ENCODE measurements at regions not wholly inside any gene's neighbourhood (a gene's known extent, or its start where the extent isn't known, plus 50 kb on each side); places are given as distances from the start of the nearest gene placed in this dataset.

DNA sequence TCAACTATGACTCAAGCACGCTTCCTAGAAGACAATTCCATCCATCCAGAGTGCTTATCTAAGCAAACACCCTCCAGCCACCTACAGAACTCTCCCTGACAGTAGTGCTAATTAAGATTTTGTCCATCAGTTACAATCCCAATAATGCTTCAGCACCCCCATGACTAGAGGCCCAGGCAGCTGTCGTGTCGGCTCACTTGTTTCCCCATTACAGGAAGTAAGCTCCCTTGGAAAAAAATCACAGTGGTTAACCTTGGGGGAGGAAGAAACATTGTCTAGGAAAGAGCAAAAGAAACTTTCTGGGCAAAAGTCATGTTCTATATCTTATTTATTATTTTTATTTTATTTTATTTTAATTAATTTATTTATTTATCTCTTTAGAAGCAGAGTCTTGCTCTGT, 108.8 kb upstream of the LPAR1 start:
- no peak overlapping the region for H3K27ac ChIP-seq (ENCODE audit: low read depth in 1 of 2, low read length in 2 of 2)
- TF ChIP-seq ATF3 (IDR thresholded peaks at IDR 0.05) = no peak
- TF ChIP-seq RAD21 (IDR thresholded peaks at IDR 0.05) = no peak
- no peak for TF ChIP-seq GABPA (IDR thresholded peaks at IDR 0.05 in 1 of 2, conservative IDR thresholded peaks at IDR 0.05 in 1 of 2)
- TF ChIP-seq EGR1 (IDR thresholded peaks at IDR 0.05; ENCODE audit: low read depth in 2 of 2) = no peak
- no peak for TF ChIP-seq ZBTB33 (IDR thresholded peaks at IDR 0.05)
- TF ChIP-seq JUND (IDR thresholded peaks at IDR 0.05) = no peak
- no peak for TF ChIP-seq NR2F2 (IDR thresholded peaks at IDR 0.05)
- TF ChIP-seq, protein P1, sequence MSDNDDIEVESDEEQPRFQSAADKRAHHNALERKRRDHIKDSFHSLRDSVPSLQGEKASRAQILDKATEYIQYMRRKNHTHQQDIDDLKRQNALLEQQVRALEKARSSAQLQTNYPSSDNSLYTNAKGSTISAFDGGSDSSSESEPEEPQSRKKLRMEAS (IDR thresholded peaks at IDR 0.05) = no peak
- H3K27me3 ChIP-seq (ENCODE audit: control insufficient read depth in 4 of 4, insufficient read depth in 4 of 4, low read length in 3 of 4) = no peaks in the 10 kb centered on the region
- no peaks in the 10 kb centered on the region for H3K4me1 ChIP-seq (ENCODE audit: control insufficient read depth in 4 of 4, insufficient read depth in 4 of 4, low read length in 3 of 4)
- 83% methylated on average over 3 of the region's 3 CpGs for WGBS
- H3K36me3 ChIP-seq (ENCODE audit: control insufficient read depth in 4 of 4, insufficient read depth in 3 of 4, low read depth in 1 of 4, low read length in 3 of 4) = no peaks in the 10 kb centered on the region
- H3K9ac ChIP-seq (ENCODE audit: low read depth in 1 of 2, low read length in 2 of 2) = no peak overlapping the region
- no peak for DNase-seq (ENCODE audit: low spot score)
- peaks cover 0 to 1% (median 0%) of the 10 kb centered on the region in 4 donors for H3K9me3 ChIP-seq (ENCODE audit: control insufficient read depth in 4 of 4, low read length in 3 of 4)
- H3K4me3 ChIP-seq (ENCODE audit: low read depth in 1 of 3, low read length in 3 of 3) = no peak overlapping the region

DNA sequence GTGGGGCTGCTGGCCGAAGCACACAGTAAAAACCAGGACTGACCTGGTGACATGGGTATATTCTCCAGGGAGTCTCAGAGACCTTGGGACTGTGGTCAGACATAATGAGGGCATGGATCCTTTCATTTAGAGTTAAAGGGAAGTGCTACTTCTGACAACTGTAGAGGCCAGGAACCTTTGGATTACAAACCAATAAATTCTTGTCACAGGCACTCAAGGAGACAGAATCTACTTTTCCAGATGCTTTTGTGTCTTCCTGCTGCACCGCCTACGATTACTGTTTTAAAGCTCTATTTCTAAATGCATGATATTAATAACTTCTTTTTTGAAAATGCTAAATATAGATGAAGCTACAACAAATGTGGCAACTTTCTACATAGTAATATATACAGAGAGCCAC, 106.5 kb upstream of the LPAR1 start:
- H3K27me3 ChIP-seq (ENCODE audit: control insufficient read depth in 4 of 4, insufficient read depth in 4 of 4, low read length in 3 of 4) = no peaks in the 10 kb centered on the region
- H3K4me1 ChIP-seq (ENCODE audit: control insufficient read depth in 4 of 4, insufficient read depth in 4 of 4, low read length in 3 of 4) = no peaks in the 10 kb centered on the region
- no peak for DNase-seq (ENCODE audit: low spot score)
- H3K27ac ChIP-seq (ENCODE audit: low read depth in 1 of 2, low read length in 2 of 2) = no peak overlapping the region
- 78% methylated on average over 3 of the region's 3 CpGs for WGBS
- TF ChIP-seq GABPA (IDR thresholded peaks at IDR 0.05 in 1 of 2, conservative IDR thresholded peaks at IDR 0.05 in 1 of 2) (no peak), SP1 (IDR thresholded peaks at IDR 0.05) (no peak), TAF1 (conservative IDR thresholded peaks at IDR 0.05) (no peak), FOXA1 (IDR thresholded peaks at IDR 0.05) (no peak), HNF4G (IDR thresholded peaks at IDR 0.05) (no peak), REST (IDR thresholded peaks at IDR 0.05) (no peak), EGR1 (IDR thresholded peaks at IDR 0.05; ENCODE audit: low read depth in 2 of 2) (no peak)
- H3K9ac ChIP-seq (ENCODE audit: low read depth in 1 of 2, low read length in 2 of 2) = no peak overlapping the region
- no peak overlapping the region for H3K4me3 ChIP-seq (ENCODE audit: low read depth in 1 of 3, low read length in 3 of 3)
- H3K9me3 ChIP-seq (ENCODE audit: control insufficient read depth in 4 of 4, low read length in 3 of 4) = peaks cover 0 to 1% (median 0%) of the 10 kb centered on the region in 4 donors
- no peaks in the 10 kb centered on the region for H3K36me3 ChIP-seq (ENCODE audit: control insufficient read depth in 4 of 4, insufficient read depth in 3 of 4, low read depth in 1 of 4, low read length in 3 of 4)

GRCh38 chr9:111136180-111136579, 97.9 kb upstream of the LPAR1 start:
- H3K27me3 ChIP-seq (ENCODE audit: control insufficient read depth in 4 of 4, insufficient read depth in 4 of 4, low read length in 3 of 4) = no peaks in the 10 kb centered on the region
- 42% methylated on average over 2 of the region's 2 CpGs for WGBS
- H3K4me3 ChIP-seq (ENCODE audit: low read depth in 1 of 3, low read length in 3 of 3) = no peak overlapping the region
- H3K9ac ChIP-seq (ENCODE audit: low read depth in 1 of 2, low read length in 2 of 2) = no peak overlapping the region
- no peak overlapping the region for H3K27ac ChIP-seq (ENCODE audit: low read depth in 1 of 2, low read length in 2 of 2)
- H3K9me3 ChIP-seq (ENCODE audit: control insufficient read depth in 4 of 4, low read length in 3 of 4) = peaks cover 0 to 10% (median 7%) of the 10 kb centered on the region in 4 donors
- TF ChIP-seq FOXA1 (IDR thresholded peaks at IDR 0.05) (no peak), EGR1 (IDR thresholded peaks at IDR 0.05; ENCODE audit: low read depth in 2 of 2) (no peak), CTCF (IDR thresholded peaks at IDR 0.05; ENCODE audit: low read depth, low read length, missing input control) (no peak), TAF1 (conservative IDR thresholded peaks at IDR 0.05) (no peak), HNF4G (IDR thresholded peaks at IDR 0.05) (no peak), YY1 (IDR thresholded peaks at IDR 0.05) (no peak)
- no peaks in the 10 kb centered on the region for H3K36me3 ChIP-seq (ENCODE audit: control insufficient read depth in 4 of 4, insufficient read depth in 3 of 4, low read depth in 1 of 4, low read length in 3 of 4)
- H3K4me1 ChIP-seq (ENCODE audit: control insufficient read depth in 4 of 4, insufficient read depth in 4 of 4, low read length in 3 of 4) = no peaks in the 10 kb centered on the region
- no peak for DNase-seq (ENCODE audit: low spot score)

Measured in liver (tissue), 8 donors.